ENCODE measurements at regions not wholly inside any gene's neighbourhood (a gene's known extent, or its start where the extent isn't known, plus 50 kb on each side); places are given as distances from the start of the nearest gene placed in this dataset.

- TF ChIP-seq EZH2phosphoT487 (IDR thresholded peaks at IDR 0.05; ENCODE audit: insufficient read depth, low read depth) (no peak), EZH2 (IDR thresholded peaks at IDR 0.05; ENCODE audit: insufficient read depth, poor library complexity, severe bottlenecking) (no peak)
- H3K27ac ChIP-seq: no peak overlapping the region
- H3K4me3 ChIP-seq: no peak overlapping the region
- no peaks in the 10 kb centered on the region for H3K9me2 ChIP-seq (ENCODE audit: insufficient read depth)
- no peak overlapping the region for H3K4me2 ChIP-seq (ENCODE audit: unreplicated experiment)
- H4K20me1 ChIP-seq (ENCODE audit: insufficient read depth): no peaks in the 10 kb centered on the region
- WGBS, 2 experiments (ENCODE audit: low coverage in 1 of 2, low lambda C conversion rate in 2 of 2, missing lambda C conversion rate in 2 of 2): 20 to 28% methylated on average over 11 of the region's 11 CpGs
- in situ Hi-C loops (cut with MboI): no loop called here
- H3K79me2 ChIP-seq (ENCODE audit: insufficient read depth): no peaks in the 10 kb centered on the region
- no peaks in the 10 kb centered on the region for H3F3A ChIP-seq (ENCODE audit: insufficient read depth)
- H3K27me3 ChIP-seq (replicated peaks; ENCODE audit: insufficient read depth): no peaks in the 10 kb centered on the region
- DNase-seq: no peak
- no peaks in the 10 kb centered on the region for H3K36me3 ChIP-seq (ENCODE audit: low read depth)
- H3K9me3 ChIP-seq (ENCODE audit: low read depth): no peaks in the 10 kb centered on the region
- no peak overlapping the region for H2AFZ ChIP-seq
- H3K9ac ChIP-seq: no peak overlapping the region
- H3K4me1 ChIP-seq (ENCODE audit: insufficient read depth): no peaks in the 10 kb centered on the region
Observed at GRCh38 chr22:49473286-49473685, 354.4 kb downstream of the BRD1 start.

GRCh38 chr22:49470741-49471503 lies 356.8 kb downstream of the BRD1 start:
- Histone ChIP-seq H3F3A (ENCODE audit: insufficient read depth) (no peaks in the 10 kb centered on the region), H3K9me3 (ENCODE audit: low read depth) (no peaks in the 10 kb centered on the region), H3K27ac (no peak overlapping the region), H3K79me2 (ENCODE audit: insufficient read depth) (no peaks in the 10 kb centered on the region), H3K4me3 (no peak overlapping the region), H3K36me3 (ENCODE audit: low read depth) (no peaks in the 10 kb centered on the region), H4K20me1 (ENCODE audit: insufficient read depth) (no peaks in the 10 kb centered on the region), H3K27me3 (replicated peaks; ENCODE audit: insufficient read depth) (no peaks in the 10 kb centered on the region), H3K4me2 (ENCODE audit: unreplicated experiment) (no peak overlapping the region), H3K9me2 (ENCODE audit: insufficient read depth) (no peaks in the 10 kb centered on the region), H3K4me1 (ENCODE audit: insufficient read depth) (no peaks in the 10 kb centered on the region), H2AFZ (no peak overlapping the region), H3K9ac (no peak overlapping the region)
- DNase-seq: no peak
- in situ Hi-C loops (cut with MboI): no loop called here
- 23 to 26% methylated on average over 14 to 15 of the region's 15 CpGs for WGBS, 2 experiments (ENCODE audit: low coverage in 1 of 2, low lambda C conversion rate in 2 of 2, missing lambda C conversion rate in 2 of 2)
- TF ChIP-seq EZH2 (IDR thresholded peaks at IDR 0.05; ENCODE audit: insufficient read depth, poor library complexity, severe bottlenecking): no peak
- no peak for TF ChIP-seq EZH2phosphoT487 (IDR thresholded peaks at IDR 0.05; ENCODE audit: insufficient read depth, low read depth)

- Histone ChIP-seq H3K9ac (no peak overlapping the region), H3K79me2 (ENCODE audit: insufficient read depth) (no peaks in the 10 kb centered on the region), H3K27ac (no peak overlapping the region), H2AFZ (no peak overlapping the region), H3F3A (ENCODE audit: insufficient read depth) (no peaks in the 10 kb centered on the region), H3K9me3 (ENCODE audit: low read depth) (no peaks in the 10 kb centered on the region), H4K20me1 (ENCODE audit: insufficient read depth) (no peaks in the 10 kb centered on the region), H3K4me2 (ENCODE audit: unreplicated experiment) (no peak overlapping the region), H3K4me1 (ENCODE audit: insufficient read depth) (no peaks in the 10 kb centered on the region), H3K4me3 (no peak overlapping the region), H3K36me3 (ENCODE audit: low read depth) (no peaks in the 10 kb centered on the region), H3K27me3 (replicated peaks; ENCODE audit: insufficient read depth) (no peaks in the 10 kb centered on the region), H3K9me2 (ENCODE audit: insufficient read depth) (no peaks in the 10 kb centered on the region)
- no peak for DNase-seq
- WGBS, 2 experiments (ENCODE audit: low coverage in 1 of 2, low lambda C conversion rate in 2 of 2, missing lambda C conversion rate in 2 of 2): 62 to 63% methylated on average over 31 to 33 of the region's 33 CpGs
- in situ Hi-C loops (cut with MboI): no loop called here
- TF ChIP-seq EZH2 (IDR thresholded peaks at IDR 0.05; ENCODE audit: insufficient read depth, poor library complexity, severe bottlenecking) (no peak), EZH2phosphoT487 (IDR thresholded peaks at IDR 0.05; ENCODE audit: insufficient read depth, low read depth) (no peak)
Observed at GRCh38 chr22:49469896-49470740, 357.6 kb downstream of the BRD1 start.

GRCh38 chr22:49468487-49469198 lies 359.0 kb downstream of the BRD1 start:
- Histone ChIP-seq H3K9me2 (ENCODE audit: insufficient read depth) (no peaks in the 10 kb centered on the region), H4K20me1 (ENCODE audit: insufficient read depth) (no peaks in the 10 kb centered on the region), H3K9me3 (ENCODE audit: low read depth) (no peaks in the 10 kb centered on the region), H3K4me2 (ENCODE audit: unreplicated experiment) (no peak overlapping the region), H3K27ac (no peak overlapping the region), H3K9ac (no peak overlapping the region), H3K4me1 (ENCODE audit: insufficient read depth) (no peaks in the 10 kb centered on the region), H3K27me3 (replicated peaks; ENCODE audit: insufficient read depth) (no peaks in the 10 kb centered on the region), H3F3A (ENCODE audit: insufficient read depth) (no peaks in the 10 kb centered on the region), H3K4me3 (no peak overlapping the region), H3K79me2 (ENCODE audit: insufficient read depth) (no peaks in the 10 kb centered on the region), H3K36me3 (ENCODE audit: low read depth) (no peaks in the 10 kb centered on the region), H2AFZ (no peak overlapping the region)
- in situ Hi-C loops (cut with MboI): no loop called here
- WGBS, 2 experiments (ENCODE audit: low coverage in 1 of 2, low lambda C conversion rate in 2 of 2, missing lambda C conversion rate in 2 of 2): 19 to 26% methylated on average over 11 of the region's 11 CpGs
- TF ChIP-seq EZH2 (IDR thresholded peaks at IDR 0.05; ENCODE audit: insufficient read depth, poor library complexity, severe bottlenecking) (no peak), EZH2phosphoT487 (IDR thresholded peaks at IDR 0.05; ENCODE audit: insufficient read depth, low read depth) (no peak)
- DNase-seq: no peak
